CD4-positive, alpha-beta T cell (primary cell): ENCODE measurements at regions not wholly inside any gene's neighbourhood (a gene's known extent, or its start where the extent isn't known, plus 50 kb on each side); places are given as distances from the start of the nearest gene placed in this dataset.
A peak's percentile ranks its signal among the peaks of the same experiment; 100 is the strongest.

Experiments used
- ATAC-seq: fragments of 200-7000 bp; cut with Tn5 transposase; one replicate; pipeline ENCODE4 v1.10.0; 2022; ENCODE audit warnings: mild to moderate bottlenecking; ENCODE audit not compliant: poor library complexity
- CTCF ChIA-PET: fragments of 350-600 bp; sonication (Branson Sonifier 250); formaldehyde crosslinking; loops from one replicate; lab custom pipeline; 2021; ENCODE audit warnings: antibody characterized with exemption, inconsistent platforms; lab: Charles Lee
- POLR2A ChIA-PET: fragments of 350-600 bp; sonication (Branson Sonifier 250); formaldehyde crosslinking; loops from one replicate; lab custom pipeline; 2021; ENCODE audit warnings: antibody characterized with exemption, inconsistent platforms; lab: Charles Lee
- DNase-seq, 14 experiments: peaks; one replicate each; pipeline ENCODE4 v3.0.0-alpha.2; 2013 to 2020; ENCODE audit warnings: mixed read lengths in 2 of 14
- H3K27ac ChIP-seq, 2 donors: one replicate each; pipeline versions ENCODE4 v1.5.1 to v1.7.0; 2013; ENCODE audit warnings: low read length in 2 of 2, low read depth in 1 of 2, mild to moderate bottlenecking in 1 of 2
- H3K27me3 ChIP-seq, 2 experiments: 1 replicate in 1 of 2; 2 replicates in 1 of 2; pipeline versions ENCODE4 v1.6.1 to v1.7.0; 2013; ENCODE audit warnings: low read length in 2 of 2, control low read depth in 1 of 2, mild to moderate bottlenecking in 1 of 2, moderate library complexity in 1 of 2; ENCODE audit not compliant: insufficient read depth in 2 of 2, control insufficient read depth in 1 of 2
- H3K36me3 ChIP-seq: one replicate; pipeline ENCODE4 v1.6.1; 2013; ENCODE audit warnings: low read length, control low read depth; ENCODE audit not compliant: insufficient read depth
- H3K4me1 ChIP-seq: one replicate; pipeline ENCODE4 v1.6.1; 2013; ENCODE audit warnings: low read length, control low read depth; ENCODE audit not compliant: insufficient read depth
- H3K4me3 ChIP-seq: one replicate; pipeline ENCODE4 v1.5.1; 2013; ENCODE audit warnings: mild to moderate bottlenecking, low read length, moderate library complexity
- H3K9me3 ChIP-seq, 2 experiments: 1 replicate in 1 of 2; 2 replicates in 1 of 2; pipeline versions ENCODE4 v1.6.1 to v1.7.0; 2013; ENCODE audit warnings: low read length in 2 of 2, mild to moderate bottlenecking in 2 of 2, control low read depth in 1 of 2, moderate library complexity in 1 of 2; ENCODE audit not compliant: control insufficient read depth in 1 of 2, insufficient read depth in 1 of 2
- H3K27ac Mint-ChIP-seq: one replicate; pipeline ENCODE4 v1.8.0; 2020; ENCODE audit warnings: mixed read lengths
- H3K27me3 Mint-ChIP-seq: one replicate; pipeline ENCODE4 v1.8.0; 2021; ENCODE audit warnings: mixed read lengths
- H3K36me3 Mint-ChIP-seq: one replicate; pipeline ENCODE4 v1.8.0; 2021; ENCODE audit warnings: low read depth, mixed read lengths
- H3K4me1 Mint-ChIP-seq: one replicate; pipeline ENCODE4 v1.8.0; 2021; ENCODE audit warnings: low read depth, mixed read lengths
- H3K4me3 Mint-ChIP-seq: one replicate; pipeline ENCODE4 v1.8.0; 2020; ENCODE audit warnings: mild to moderate bottlenecking, mixed read lengths
- H3K9me3 Mint-ChIP-seq: one replicate; pipeline ENCODE4 v1.8.0; 2020; ENCODE audit warnings: mixed read lengths
- CTCF ChIP-seq: fragments of 200-600 bp; IDR thresholded peaks from one replicate; pipeline ENCODE4 v1.8.0; 2022; ENCODE audit warnings: antibody characterized with exemption, mild to moderate bottlenecking
- intact Hi-C, 2 experiments: fragments of 100-400 bp; cut with DNase I in 1 of 2; cut with micrococcal nuclease in 1 of 2; formaldehyde crosslinking; loops; one replicate each; pipeline versions ENCODE4 v1.15.1 to v1.9.0; 2023 to 2025; cut with DNase I, micrococcal nuclease

GRCh38 chr4:108529102-108529501 is 91.3 kb upstream of the RPL34 start:
- Histone ChIP-seq H3K27ac (no peak overlapping the region), H3K36me3 (no peaks in the 10 kb centered on the region), H3K9me3 (no peaks in the 10 kb centered on the region), H3K4me1 (peaks cover 43% of the 10 kb centered on the region), H3K4me3 (no peak overlapping the region), H3K27me3 (no peaks in the 10 kb centered on the region)
- ChIA-PET POLR2A (interaction anchor here (1.1 to 1.6 kb wide), 4 partner anchors 9 to 449 kb away, joined by 3 to 8 read pairs (median 4); partner anchors contain the start of genes OSTC and RPL34), CTCF (no interaction called here)
- no peak overlapping the region for H3K4me3 Mint-ChIP-seq
- no peak for DNase-seq
- intact Hi-C loops: no loop called here
- H3K4me1 Mint-ChIP-seq: peaks cover 96% of the 10 kb centered on the region
- no peaks in the 10 kb centered on the region for H3K9me3 Mint-ChIP-seq
- peak overlapping the region; percentile 66 for H3K27ac Mint-ChIP-seq
- peaks cover 7% of the 10 kb centered on the region for H3K36me3 Mint-ChIP-seq
- TF ChIP-seq CTCF: no peak
- no peaks in the 10 kb centered on the region for H3K27me3 Mint-ChIP-seq
- ATAC-seq: no peak

GRCh38 chr4:108527723-108528122 is 92.7 kb upstream of the RPL34 start:
- Histone ChIP-seq H3K27me3 (no peaks in the 10 kb centered on the region), H3K4me1 (peaks cover 35% of the 10 kb centered on the region), H3K36me3 (no peaks in the 10 kb centered on the region), H3K9me3 (no peaks in the 10 kb centered on the region), H3K27ac (peak overlapping the region in 1 of 2 donors; percentile 26), H3K4me3 (peak overlapping the region; percentile 17)
- H3K27me3 Mint-ChIP-seq: no peaks in the 10 kb centered on the region
- H3K4me1 Mint-ChIP-seq: peaks cover 82% of the 10 kb centered on the region
- DNase-seq (peak in 5 of 14 experiments; percentile 13 to 82 (median 42)), ATAC-seq (peak; percentile 76)
- peaks cover 7% of the 10 kb centered on the region for H3K36me3 Mint-ChIP-seq
- H3K4me3 Mint-ChIP-seq: peak overlapping the region; percentile 23
- H3K9me3 Mint-ChIP-seq: no peaks in the 10 kb centered on the region
- intact Hi-C loops: no loop called here
- no peak for TF ChIP-seq CTCF
- CTCF ChIA-PET: no interaction called here
- POLR2A ChIA-PET: interaction anchor here (0.7 to 1.2 kb wide), 4 partner anchors 12 to 509 kb away, joined by 3 to 4 read pairs (median 3); no protein-coding TSS in a partner anchor
- peak overlapping the region; percentile 74 for H3K27ac Mint-ChIP-seq

- Histone ChIP-seq H3K9me3 (no peaks in the 10 kb centered on the region), H3K27ac (no peak overlapping the region), H3K27me3 (no peaks in the 10 kb centered on the region), H3K4me1 (no peaks in the 10 kb centered on the region), H3K4me3 (no peak overlapping the region), H3K36me3 (no peaks in the 10 kb centered on the region)
- CTCF ChIA-PET: no interaction called here
- no peak overlapping the region for H3K4me3 Mint-ChIP-seq
- no peak overlapping the region for H3K27ac Mint-ChIP-seq
- intact Hi-C loops: no loop called here
- H3K27me3 Mint-ChIP-seq: no peaks in the 10 kb centered on the region
- POLR2A ChIA-PET: interaction anchor here (0.7 to 1.3 kb wide), 5 partner anchors 9 to 371 kb away, joined by 3 to 8 read pairs (median 4); no protein-coding TSS in a partner anchor
- no peaks in the 10 kb centered on the region for H3K9me3 Mint-ChIP-seq
- peaks cover 47% of the 10 kb centered on the region for H3K4me1 Mint-ChIP-seq
- no peak for TF ChIP-seq CTCF
- peaks cover 7% of the 10 kb centered on the region for H3K36me3 Mint-ChIP-seq
- ATAC-seq (no peak), DNase-seq (no peak)
Measured at GRCh38 chr4:108520807-108521206, 99.6 kb upstream of the RPL34 start.
